GM12878 (cell line): ENCODE measurements at regions not wholly inside any gene's neighbourhood (a gene's known extent, or its start where the extent isn't known, plus 50 kb on each side); places are given as distances from the start of the nearest gene placed in this dataset.

Source experiments
- ATAC-seq: fragments of 200-7000 bp; cut with Tn5 transposase; 3 replicates; pipeline ENCODE4 v1.9.1; 2020; ENCODE audit warnings: mild to moderate bottlenecking, moderate library complexity
- BruUV-seq: library from RNA; stranded (reverse); fragments of 400-500 nt; replicated peaks from 2 replicates; lab custom pipeline; 2021; lab: Mats Ljungman, UMichigan
- CTCF ChIA-PET: fragments of 300-600 bp; sonication (Branson Sonifier 250); formaldehyde crosslinking; extraction: SDS; loops from one replicate; lab custom pipeline; 2021; ENCODE audit warnings: inconsistent platforms; lab: Yijun Ruan, JAX
- POLR2A ChIA-PET: fragments of 350-600 bp; formaldehyde crosslinking; extraction: SDS; loops from one replicate; lab custom pipeline; 2021; ENCODE audit warnings: inconsistent platforms; lab: Charles Lee
- RAD21 ChIA-PET: fragments of 300-600 bp; sonication (Branson Sonifier 250); formaldehyde crosslinking; loops from one replicate; lab custom pipeline; 2023; ENCODE audit warnings: antibody characterized with exemption; ENCODE audit not compliant: unreplicated experiment; lab: Charles Lee
- SMC1A ChIA-PET: fragments of 300-600 bp; sonication (Branson Sonifier 250); formaldehyde crosslinking; loops from one replicate; lab custom pipeline; 2023; ENCODE audit not compliant: unreplicated experiment, uncharacterized antibody; lab: Charles Lee
- DNase-seq: peaks from one replicate; pipeline ENCODE4 v3.0.0-alpha.2; 2011; ENCODE audit warnings: low read depth, low spot score
- FAIRE-seq: peaks from 3 replicates; lab custom pipeline; 2011; peaks lifted over from hg19 to GRCh38; lab: Jason Lieb, UNC
- H2AFZ ChIP-seq: 2 replicates; pipeline ENCODE4 v1.6.0; 2011; ENCODE audit warnings: low read depth, low read length, control low read depth; ENCODE audit not compliant: control insufficient read depth
- H3K27ac ChIP-seq: 2 replicates; pipeline ENCODE4 v1.5.1; 2011; ENCODE audit warnings: control low read depth; ENCODE audit not compliant: control insufficient read depth, insufficient read depth
- H3K27me3 ChIP-seq, 2 experiments: replicated peaks in 1 of 2; 2 replicates each; pipeline versions ENCODE4 v1.6.0 to v1.6.1; 2011; ENCODE audit warnings: low read length in 1 of 2; ENCODE audit not compliant: control insufficient read depth in 2 of 2, insufficient read depth in 2 of 2
- H3K36me3 ChIP-seq, 2 experiments: 2 replicates each; pipeline ENCODE4 v1.5.1; 2011; ENCODE audit warnings: low read length in 1 of 2; ENCODE audit not compliant: control insufficient read depth in 2 of 2, insufficient read depth in 2 of 2
- H3K4me1 ChIP-seq: 2 replicates; pipeline ENCODE4 v1.6.1; 2011; ENCODE audit warnings: mild to moderate bottlenecking, low read length, moderate library complexity, mixed read lengths; ENCODE audit not compliant: control insufficient read depth, insufficient read depth
- H3K4me2 ChIP-seq: 2 replicates; pipeline ENCODE4 v1.6.0; 2011; ENCODE audit warnings: control low read depth; ENCODE audit not compliant: control insufficient read depth, insufficient read depth
- H3K4me3 ChIP-seq: fragments of 200-600 bp; sonication (generic); 2 replicates; pipeline ENCODE4 v1.5.1; 2016
- H3K79me2 ChIP-seq: 2 replicates; pipeline ENCODE4 v1.6.0; 2011; ENCODE audit warnings: low read length; ENCODE audit not compliant: control insufficient read depth, insufficient read depth
- H3K9ac ChIP-seq: 2 replicates; pipeline ENCODE4 v1.8.0; 2011; ENCODE audit warnings: low read length, control low read depth, mixed read lengths; ENCODE audit not compliant: control insufficient read depth, insufficient read depth
- H3K9me3 ChIP-seq: replicated peaks from 3 replicates; pipeline ENCODE4 v1.5.1; 2011; ENCODE audit warnings: mild to moderate bottlenecking, low read length; ENCODE audit not compliant: control insufficient read depth, insufficient read depth
- H4K20me1 ChIP-seq: 2 replicates; pipeline ENCODE4 v1.6.0; 2011; ENCODE audit not compliant: control insufficient read depth, insufficient read depth
- ASH2L ChIP-seq: fragments of 300-600, 200-600 bp; sonication (generic); IDR thresholded peaks from 2 replicates; pipeline ENCODE4 v1.6.1; 2017; ENCODE audit warnings: low read depth, mild to moderate bottlenecking, borderline replicate concordance
- FOS ChIP-seq: IDR thresholded peaks from 3 replicates; pipeline ENCODE4 v1.6.1; 2011; ENCODE audit warnings: borderline replicate concordance; ENCODE audit not compliant: insufficient read length; ENCODE audit errors: extremely low read depth
- MXI1 ChIP-seq: fragments of 150-350 bp; IDR thresholded peaks from 2 replicates; pipeline ENCODE4 v1.6.1; 2011; ENCODE audit warnings: low read depth, mild to moderate bottlenecking, inconsistent platforms, low read length, improper control_type of control experiment
- PBX3 ChIP-seq: IDR thresholded peaks from 2 replicates; pipeline ENCODE4 v1.6.1; 2011; ENCODE audit warnings: mild to moderate bottlenecking, low read depth, low read length, moderate library complexity; ENCODE audit not compliant: insufficient replicate concordance
- POLR2AphosphoS2 ChIP-seq: IDR thresholded peaks from 2 replicates; pipeline ENCODE4 v1.6.1; 2011; ENCODE audit warnings: low read depth, mild to moderate bottlenecking, low read length, improper control_type of control experiment, moderate library complexity
- RBBP5 ChIP-seq: fragments of 200-600 bp; sonication (generic); conservative IDR thresholded peaks from 2 replicates; pipeline ENCODE4 v1.6.1; 2016
- RELB ChIP-seq: fragments of 450-650 bp; IDR thresholded peaks from 2 replicates; pipeline ENCODE4 v1.6.1; 2017; ENCODE audit warnings: low read depth, mild to moderate bottlenecking, moderate library complexity
- SMAD1 ChIP-seq: fragments of 450-650 bp; IDR thresholded peaks from 2 replicates; pipeline ENCODE4 v1.6.1; 2018; ENCODE audit warnings: mild to moderate bottlenecking, low read depth; ENCODE audit not compliant: partially characterized antibody
- TAF1 ChIP-seq: IDR thresholded peaks from 2 replicates; pipeline ENCODE4 v1.6.1; 2011; ENCODE audit warnings: mild to moderate bottlenecking, low read depth, low read length, borderline replicate concordance
- TCF12 ChIP-seq: IDR thresholded peaks from 2 replicates; pipeline ENCODE4 v1.6.1; 2011; ENCODE audit warnings: low read depth, mild to moderate bottlenecking, low read length
- WGBS: methylation state at CpG from one replicate; pipeline ENCODE4 v1.1.6; 2016; ENCODE audit warnings: low lambda C conversion rate; ENCODE audit not compliant: insufficient replicate concordance, insufficient coverage; ENCODE audit errors: missing lambda C conversion rate; 5-methylcytosine and 5-hydroxymethylcytosine counted together
- in situ Hi-C: fragments of 300-500 bp; cut with MboI; formaldehyde crosslinking; loops from 9 replicates; pipeline ENCODE4 v1.14.3; 2018; ENCODE audit warnings: mixed read lengths
- intact Hi-C: fragments of 100-400 bp; cut with micrococcal nuclease; formaldehyde crosslinking; loops from one replicate; pipeline ENCODE4 v1.14.2; 2022; ENCODE audit not compliant: unreplicated experiment
- TF ChIP-seq, protein P1 (sequence below): fragments of 150-350 bp; IDR thresholded peaks from 2 replicates; pipeline ENCODE4 v1.6.1; 2016; ENCODE audit warnings: low read depth, low read length

DNA sequence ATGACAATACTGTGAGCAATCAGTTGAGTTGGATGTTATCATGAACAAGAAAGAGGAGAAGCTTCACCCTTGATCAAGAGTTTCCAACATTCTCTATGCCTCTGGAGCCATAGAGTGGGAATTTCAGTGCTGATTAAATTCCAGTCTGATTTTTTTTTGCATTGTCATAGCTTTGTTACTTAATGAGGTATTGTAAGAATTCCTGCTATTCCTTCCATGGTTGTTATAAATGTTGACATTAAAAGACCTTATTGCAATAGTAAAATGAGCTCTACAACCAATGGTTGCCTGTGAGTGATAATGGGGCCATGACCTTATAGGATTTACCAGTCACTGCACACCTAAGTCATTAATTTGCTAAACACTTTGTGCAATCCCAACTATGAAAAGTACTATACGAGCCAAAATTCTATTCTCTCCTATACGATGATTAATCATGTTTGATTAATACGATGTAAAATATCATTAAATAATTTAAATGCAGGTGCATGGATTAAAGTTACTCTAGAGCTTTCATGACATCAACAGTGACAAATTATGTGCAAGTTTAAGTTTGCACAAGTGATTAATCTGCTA lies 353.2 kb upstream of the KLF6 start:
- 93% methylated on average over 3 of the region's 3 CpGs for WGBS
- intact Hi-C loops = loop anchor here (10.0 kb wide), 1 partner anchor 353 kb away; the partner anchor contains the start of gene KLF6

More for the DNA sequence above, 353.2 kb upstream of the KLF6 start:
- Histone ChIP-seq H3K27ac (no peak overlapping the region), H4K20me1 (no peaks in the 10 kb centered on the region), H3K9me3 (peaks cover 2% of the 10 kb centered on the region; the same call in 1 of the 3 replicates), H3K27me3 (no peaks in the 10 kb centered on the region; a peak in 1 of 4 replicates), H3K4me2 (no peak overlapping the region), H2AFZ (no peak overlapping the region), H3K9ac (no peak overlapping the region), H3K36me3 (no peaks in the 10 kb centered on the region), H3K4me3 (no peak overlapping the region), H3K79me2 (no peaks in the 10 kb centered on the region), H3K4me1 (peaks cover 10% of the 10 kb centered on the region; the same call in 1 of the 2 replicates)
- ATAC-seq (no peak), DNase-seq (no peak), FAIRE-seq (no peak)
- TF ChIP-seq ASH2L = no peak
- TF ChIP-seq SMAD1 = no peak
- no peak for TF ChIP-seq POLR2AphosphoS2
- no peak for TF ChIP-seq RELB
- TF ChIP-seq TAF1 = no peak
- TF ChIP-seq TCF12 = no peak
- no peak for TF ChIP-seq FOS
- TF ChIP-seq, protein P1, sequence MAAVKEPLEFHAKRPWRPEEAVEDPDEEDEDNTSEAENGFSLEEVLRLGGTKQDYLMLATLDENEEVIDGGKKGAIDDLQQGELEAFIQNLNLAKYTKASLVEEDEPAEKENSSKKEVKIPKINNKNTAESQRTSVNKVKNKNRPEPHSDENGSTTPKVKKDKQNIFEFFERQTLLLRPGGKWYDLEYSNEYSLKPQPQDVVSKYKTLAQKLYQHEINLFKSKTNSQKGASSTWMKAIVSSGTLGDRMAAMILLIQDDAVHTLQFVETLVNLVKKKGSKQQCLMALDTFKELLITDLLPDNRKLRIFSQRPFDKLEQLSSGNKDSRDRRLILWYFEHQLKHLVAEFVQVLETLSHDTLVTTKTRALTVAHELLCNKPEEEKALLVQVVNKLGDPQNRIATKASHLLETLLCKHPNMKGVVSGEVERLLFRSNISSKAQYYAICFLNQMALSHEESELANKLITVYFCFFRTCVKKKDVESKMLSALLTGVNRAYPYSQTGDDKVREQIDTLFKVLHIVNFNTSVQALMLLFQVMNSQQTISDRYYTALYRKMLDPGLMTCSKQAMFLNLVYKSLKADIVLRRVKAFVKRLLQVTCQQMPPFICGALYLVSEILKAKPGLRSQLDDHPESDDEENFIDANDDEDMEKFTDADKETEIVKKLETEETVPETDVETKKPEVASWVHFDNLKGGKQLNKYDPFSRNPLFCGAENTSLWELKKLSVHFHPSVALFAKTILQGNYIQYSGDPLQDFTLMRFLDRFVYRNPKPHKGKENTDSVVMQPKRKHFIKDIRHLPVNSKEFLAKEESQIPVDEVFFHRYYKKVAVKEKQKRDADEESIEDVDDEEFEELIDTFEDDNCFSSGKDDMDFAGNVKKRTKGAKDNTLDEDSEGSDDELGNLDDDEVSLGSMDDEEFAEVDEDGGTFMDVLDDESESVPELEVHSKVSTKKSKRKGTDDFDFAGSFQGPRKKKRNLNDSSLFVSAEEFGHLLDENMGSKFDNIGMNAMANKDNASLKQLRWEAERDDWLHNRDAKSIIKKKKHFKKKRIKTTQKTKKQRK = no peak
- TF ChIP-seq RBBP5 = no peak
- no peak for TF ChIP-seq PBX3
- no peak for TF ChIP-seq MXI1
- in situ Hi-C loops = no loop called here
- BruUV-seq = no TSS peak
- ChIA-PET POLR2A (no interaction called here), RAD21 (no interaction called here), SMC1A (interaction anchor here (0.9 kb wide), 1 partner anchor 27 kb away, joined by 3 read pairs; no protein-coding TSS in a partner anchor), CTCF (interaction anchor here (0.9 kb wide), 1 partner anchor 11 kb away, joined by 3 read pairs; no protein-coding TSS in a partner anchor)
